GM21576 (cell line): ENCODE measurements at regions not wholly inside any gene's neighbourhood (a gene's known extent, or its start where the extent isn't known, plus 50 kb on each side); places are given as distances from the start of the nearest gene placed in this dataset.
"Not testable (repeated sequence)": the region's sequence is repeated elsewhere in the genome, so short reads cannot be mapped to it uniquely, and the experiment has no call there.

Experiments used
- ATAC-seq: cut with Tn5 transposase; IDR thresholded peaks from one replicate; pipeline ENCODE4 v1.9.1; 2021; ENCODE audit warnings: mild to moderate bottlenecking, moderate library complexity; ENCODE audit not compliant: unreplicated experiment

GRCh38 chr7:86045197-86045596, 598.5 kb upstream of the GRM3 start:
- ATAC-seq = not testable (repeated sequence)

DNA sequence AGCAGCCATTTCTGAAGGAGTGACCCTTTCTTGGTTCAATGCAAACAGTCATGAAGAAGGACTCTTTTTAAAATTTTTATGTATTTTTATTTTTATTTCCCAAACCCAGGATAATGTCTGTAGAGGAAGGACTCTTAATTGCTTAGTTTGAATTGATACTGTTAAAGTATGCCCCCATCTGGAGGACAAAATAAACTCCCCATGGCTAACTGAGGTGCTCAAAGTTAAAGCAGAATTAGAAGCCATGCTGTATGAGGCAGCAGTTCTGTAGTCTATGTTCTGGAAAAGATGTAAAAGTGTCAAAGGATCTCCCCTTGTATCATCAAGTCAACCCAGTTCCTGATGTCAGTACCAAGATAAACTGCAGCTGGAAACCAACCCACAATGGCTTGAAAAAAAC, 617.9 kb upstream of the GRM3 start:
- no peak for ATAC-seq

DNA sequence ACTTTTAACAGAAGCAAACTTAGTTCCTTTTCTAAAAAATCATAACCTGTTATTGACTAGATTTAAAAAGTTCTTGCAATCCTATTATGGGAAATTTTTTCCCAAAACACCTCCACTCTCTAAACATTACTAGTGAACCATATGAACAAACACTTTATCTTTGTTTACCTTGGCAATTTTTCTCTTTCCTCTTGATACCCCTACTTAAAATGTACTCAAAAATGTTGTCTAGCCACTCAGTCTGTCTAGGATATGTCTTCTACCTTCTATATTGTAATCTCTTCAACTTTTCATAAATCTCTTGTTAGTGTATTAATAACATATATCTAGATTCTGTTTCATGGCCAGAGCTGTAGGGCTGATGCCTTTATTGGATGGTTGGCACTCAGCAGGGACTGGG, 630.0 kb upstream of the GRM3 start:
- ATAC-seq = no peak

DNA sequence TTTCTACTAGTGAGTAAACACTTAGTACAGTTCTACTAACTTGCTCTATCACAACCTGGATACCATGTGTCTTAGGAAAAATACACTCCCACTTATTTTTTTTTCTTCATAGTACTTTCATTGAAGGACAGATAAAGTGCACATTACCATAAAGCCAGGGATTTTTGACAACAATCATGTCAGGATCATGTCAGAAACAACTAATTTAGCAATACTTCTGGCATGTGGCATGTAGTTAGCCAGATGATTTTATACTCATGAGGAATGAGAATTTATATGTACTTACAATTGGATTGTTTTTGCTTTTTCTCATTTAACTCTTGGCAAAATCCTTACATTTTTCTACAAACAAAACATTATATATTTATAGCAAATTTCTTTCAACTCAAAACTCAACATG, 630.7 kb upstream of the GRM3 start:
- no peak for ATAC-seq

DNA sequence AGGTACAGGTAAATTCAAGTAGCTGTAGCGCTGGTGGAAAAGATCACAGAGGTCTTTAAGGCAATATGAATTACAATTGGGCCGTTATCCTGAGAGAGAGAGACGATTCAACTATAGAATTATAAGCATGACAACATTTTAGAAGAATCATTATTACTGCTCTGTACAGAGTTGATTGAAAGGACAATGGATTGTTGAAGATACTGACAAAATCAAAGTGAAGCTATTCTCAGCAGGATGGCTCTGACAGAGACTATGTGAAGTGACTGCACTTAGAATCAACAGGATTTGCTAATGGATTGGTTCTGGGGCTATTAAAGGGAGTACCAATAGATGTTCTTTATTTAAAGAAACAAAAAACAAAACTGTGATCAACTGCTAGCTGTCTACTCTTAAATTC, 634.8 kb upstream of the GRM3 start:
- no peak for ATAC-seq

- ATAC-seq = no peak
Observed at GRCh38 chr7:86006909-86007308, 636.8 kb upstream of the GRM3 start.

DNA sequence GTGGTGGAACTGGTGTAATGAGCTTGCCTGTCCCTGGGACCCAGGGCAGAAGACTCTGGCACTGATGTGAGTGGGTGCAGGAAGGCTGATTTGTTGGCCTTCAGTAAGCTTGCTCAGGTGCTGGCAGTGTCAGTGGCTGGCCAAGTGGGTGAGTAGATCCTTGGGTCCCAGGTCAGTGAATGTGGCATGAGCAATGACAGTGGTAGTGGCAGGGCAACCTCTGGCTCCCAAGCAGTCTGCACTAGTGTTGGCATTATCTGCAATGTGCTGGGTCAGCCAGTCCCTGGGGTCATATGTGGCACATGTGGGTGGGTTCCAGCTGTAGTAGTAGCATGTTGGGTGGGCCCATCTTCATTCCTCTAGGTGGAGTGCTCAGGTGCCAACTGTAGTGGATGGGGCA, 640.9 kb upstream of the GRM3 start:
- ATAC-seq = no peak

DNA sequence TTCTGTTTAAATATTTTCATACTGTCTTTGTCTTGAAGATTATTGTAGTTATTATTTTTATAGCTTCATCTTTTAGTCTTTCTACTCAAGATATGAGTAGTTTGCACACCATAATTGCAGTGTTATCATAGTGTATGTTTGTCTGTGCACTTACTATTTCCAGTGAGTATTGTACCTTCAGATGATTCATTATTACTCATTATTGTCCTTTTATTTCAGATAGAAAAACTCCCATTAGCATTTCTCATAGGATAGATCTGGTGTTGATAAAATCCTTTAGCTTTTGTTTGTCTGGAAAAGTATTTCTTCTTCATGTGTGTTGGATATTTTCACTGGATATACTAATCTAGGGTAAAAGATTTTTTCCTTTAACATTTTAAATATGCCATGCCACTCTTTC, 646.2 kb upstream of the GRM3 start:
- no peak for ATAC-seq

GRCh38 chr7:85995101-85995500, 648.6 kb upstream of the GRM3 start:
- no peak for ATAC-seq

- ATAC-seq = no peak
Observed at GRCh38 chr7:85980740-85981139, 663.0 kb upstream of the GRM3 start.

- no peak for ATAC-seq
Observed at GRCh38 chr7:85974176-85974575, 669.5 kb upstream of the GRM3 start.

DNA sequence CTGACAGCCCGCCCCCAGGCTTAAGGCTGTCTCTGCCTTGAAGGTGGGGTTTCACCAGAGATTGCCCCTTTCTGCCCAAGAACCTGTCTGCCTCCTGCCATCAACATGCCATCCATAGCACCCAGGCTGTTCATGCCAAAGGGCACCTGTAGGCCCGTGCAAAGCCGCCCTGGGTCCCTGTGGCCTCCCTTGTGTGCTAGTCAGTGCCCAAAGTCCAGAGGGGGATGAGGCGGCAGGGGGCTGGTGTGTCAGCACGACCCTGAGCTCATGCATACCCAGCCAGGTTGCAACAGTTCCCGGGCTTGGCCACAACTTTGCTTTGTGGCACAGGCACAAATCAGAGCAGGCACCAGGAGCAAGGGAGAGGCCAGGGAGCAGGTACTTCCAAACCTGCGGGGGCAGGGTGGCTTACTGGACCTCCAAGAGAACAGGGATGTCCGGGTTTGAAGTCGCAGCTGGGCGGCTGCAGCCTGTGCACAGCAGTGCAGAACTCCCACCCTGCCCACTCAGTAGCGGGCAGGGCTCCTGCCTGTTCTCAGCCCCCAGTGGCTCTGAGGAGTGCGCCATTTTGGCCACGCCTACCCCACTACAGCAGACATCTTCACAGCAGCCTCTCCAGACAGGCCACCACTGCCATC, 671.1 kb upstream of the GRM3 start:
- no peak for ATAC-seq

DNA sequence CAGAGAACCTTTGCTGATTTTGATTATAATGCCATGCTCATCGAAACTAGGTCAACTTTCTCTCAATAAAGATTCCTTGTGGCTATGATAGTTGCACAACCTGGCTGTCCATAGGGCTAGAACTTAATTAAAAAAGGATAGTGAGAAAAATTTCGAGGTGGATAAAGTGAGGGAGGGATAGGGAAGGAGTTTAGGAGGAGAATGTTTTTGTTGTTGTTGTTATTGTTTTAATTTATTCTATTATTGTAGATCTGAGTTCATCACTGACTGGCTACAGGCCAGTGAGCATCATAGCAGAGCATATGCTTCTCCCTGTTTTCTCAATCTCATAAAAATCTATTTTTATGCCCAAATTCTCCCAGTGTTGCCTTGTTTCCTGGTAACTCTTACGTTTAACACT, 688.7 kb upstream of the GRM3 start:
- ATAC-seq = no peak

- no peak for ATAC-seq
Observed at GRCh38 chr7:85950871-85951270, 692.8 kb upstream of the GRM3 start.

DNA sequence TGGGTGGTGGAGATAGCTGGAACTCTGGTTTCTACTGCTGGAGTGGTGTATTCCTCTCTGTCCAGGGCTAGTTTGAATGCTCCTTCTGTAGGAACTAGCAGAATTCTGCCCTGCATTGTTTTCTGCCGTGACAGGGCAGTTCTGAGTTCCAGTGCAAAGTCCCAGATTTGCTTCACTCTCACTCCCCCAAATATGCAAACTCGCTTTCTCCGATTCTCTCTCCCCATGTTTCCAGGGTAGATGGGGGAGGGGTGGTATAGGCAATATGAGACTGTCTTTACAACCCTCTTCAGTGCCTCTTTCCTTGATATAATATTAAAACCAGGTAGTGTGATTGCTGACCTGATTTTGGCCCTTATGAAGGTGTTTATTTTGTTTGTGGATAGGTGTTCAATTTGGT, 693.3 kb upstream of the GRM3 start:
- ATAC-seq = no peak

GRCh38 chr7:85947767-85948166, 695.9 kb upstream of the GRM3 start:
- no peak for ATAC-seq

GRCh38 chr7:85940798-85941197, 702.9 kb upstream of the GRM3 start:
- ATAC-seq = no peak

- ATAC-seq = no peak
Observed at GRCh38 chr7:85931919-85932318, 711.8 kb upstream of the GRM3 start.

- no peak for ATAC-seq
Observed at GRCh38 chr7:85928500-85928899, 715.2 kb upstream of the GRM3 start.

GRCh38 chr7:85927226-85927625, 716.5 kb upstream of the GRM3 start:
- no peak for ATAC-seq

DNA sequence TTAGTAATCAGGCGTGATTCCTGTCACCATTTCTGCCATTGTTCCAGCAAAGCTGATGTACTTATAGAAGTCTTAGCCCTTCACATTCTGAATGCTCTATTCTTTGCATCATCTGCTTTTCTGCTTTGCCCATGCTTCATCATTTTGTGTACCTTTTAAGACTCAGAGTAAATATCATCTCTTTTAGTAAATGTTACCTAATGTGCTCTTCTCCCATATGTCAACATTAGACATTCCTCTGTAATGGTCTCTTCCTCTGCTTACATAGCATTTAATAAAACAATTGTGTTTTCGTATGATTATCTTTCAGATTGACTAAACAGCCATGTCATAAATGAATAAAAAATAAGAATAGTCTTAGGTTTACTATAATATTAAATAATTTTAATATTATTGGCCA, 719.6 kb upstream of the GRM3 start:
- ATAC-seq = no peak

- ATAC-seq = no peak
Observed at GRCh38 chr7:85916016-85916415, 727.7 kb upstream of the GRM3 start.

DNA sequence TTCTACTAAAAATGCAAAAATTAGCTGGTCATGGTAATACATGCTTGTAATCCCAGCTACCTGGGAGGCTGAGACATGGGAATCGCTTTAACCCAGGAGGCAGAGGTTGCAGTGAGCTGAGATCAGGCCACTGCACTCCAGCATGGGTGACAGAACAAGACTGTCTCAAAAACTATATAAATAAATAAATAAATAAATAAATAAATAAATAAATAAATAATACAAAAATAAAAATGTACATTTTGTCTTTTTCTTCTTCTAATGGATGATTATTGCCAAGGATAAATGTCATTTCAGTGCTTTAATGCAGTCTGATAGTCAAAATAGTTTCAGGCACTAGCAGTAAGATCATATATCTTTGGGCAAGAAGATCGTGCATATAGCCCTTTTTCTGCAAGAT, 727.6 kb upstream of the SEMA3D start:
- no peak for ATAC-seq

DNA sequence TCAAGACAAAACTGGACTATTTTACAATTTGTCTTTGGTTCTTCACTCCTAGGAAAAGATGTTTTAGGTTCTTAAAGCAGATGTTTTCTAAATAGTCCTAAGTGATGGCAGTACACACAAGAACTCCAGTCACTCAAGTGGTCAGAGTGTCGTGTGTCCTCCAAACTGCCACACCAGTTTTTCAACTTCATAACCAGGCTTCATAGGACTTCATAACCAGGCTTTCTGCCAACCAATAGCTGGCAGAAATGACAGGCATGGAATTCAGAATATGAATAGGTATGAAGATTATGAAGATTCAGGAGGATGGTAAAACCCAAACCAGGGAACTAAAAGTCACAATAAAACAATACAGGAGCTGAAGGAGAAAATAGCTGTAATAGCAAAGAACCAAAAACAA, 721.2 kb upstream of the SEMA3D start:
- ATAC-seq = no peak
